ENCODE measurements at regions not wholly inside any gene's neighbourhood (a gene's known extent, or its start where the extent isn't known, plus 50 kb on each side); places are given as distances from the start of the nearest gene placed in this dataset.

DNA sequence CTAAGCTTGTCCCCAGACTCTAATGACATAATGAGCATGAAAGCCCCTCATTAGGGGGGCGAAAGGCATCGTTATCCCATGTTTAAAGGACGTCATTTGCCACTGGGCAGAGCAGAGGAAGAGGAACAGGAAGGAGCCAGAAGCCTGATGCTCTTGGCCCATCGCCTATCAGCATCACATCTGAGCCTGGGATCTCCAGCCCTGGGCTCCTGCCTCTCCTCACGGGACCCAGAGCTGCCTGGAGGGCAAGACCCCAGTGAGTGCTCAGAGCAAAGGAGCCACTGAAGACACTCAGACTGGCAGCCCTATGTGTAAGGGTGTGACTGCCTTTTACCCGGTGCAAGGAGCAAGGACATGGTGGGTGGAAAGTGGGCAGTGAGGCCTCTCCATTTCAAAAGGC lies 115.0 kb upstream of the ZNF507 start:
- no peak for DNase-seq

DNA sequence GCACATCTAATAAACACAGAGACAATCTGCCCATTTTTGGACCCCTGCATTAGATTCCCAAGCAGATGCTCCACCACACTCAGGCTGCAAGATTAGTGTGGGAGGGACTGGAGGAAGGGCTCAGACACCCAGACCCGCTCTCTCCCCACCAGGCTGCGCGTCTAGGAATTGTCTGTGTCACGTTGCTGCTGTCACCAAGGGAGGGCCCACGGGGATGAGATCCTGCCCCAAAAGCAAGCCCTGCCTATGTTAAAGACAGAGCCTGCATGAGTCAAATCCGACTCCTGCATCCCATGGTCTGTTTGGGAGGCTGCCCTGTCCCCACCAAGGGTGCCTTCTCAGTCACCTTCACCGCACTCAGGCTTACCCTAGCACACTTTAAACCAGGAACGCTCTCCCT lies 114.4 kb upstream of the ZNF507 start:
- DNase-seq, result no peak

DNA sequence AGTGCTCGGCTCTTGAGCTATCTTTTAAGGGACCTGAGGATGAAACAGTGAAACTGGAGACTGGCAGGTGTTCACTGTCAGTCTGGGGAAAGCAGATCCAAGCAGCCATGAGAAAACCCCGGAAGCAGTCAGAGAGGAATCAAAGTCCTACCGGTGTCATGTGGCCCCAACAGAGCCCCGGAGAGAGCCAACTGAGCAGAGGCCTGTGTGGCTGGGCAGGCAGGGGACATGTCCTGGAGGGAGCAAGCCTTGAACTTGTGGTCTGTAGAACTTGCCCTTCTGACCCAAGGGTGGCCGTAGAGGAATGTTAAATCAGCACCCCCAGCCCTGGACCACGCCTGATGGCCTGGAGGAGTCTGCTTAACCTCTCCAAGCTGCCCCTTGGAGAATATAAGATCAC lies 113.7 kb upstream of the ZNF507 start:
- DNase-seq, result no peak

DNA sequence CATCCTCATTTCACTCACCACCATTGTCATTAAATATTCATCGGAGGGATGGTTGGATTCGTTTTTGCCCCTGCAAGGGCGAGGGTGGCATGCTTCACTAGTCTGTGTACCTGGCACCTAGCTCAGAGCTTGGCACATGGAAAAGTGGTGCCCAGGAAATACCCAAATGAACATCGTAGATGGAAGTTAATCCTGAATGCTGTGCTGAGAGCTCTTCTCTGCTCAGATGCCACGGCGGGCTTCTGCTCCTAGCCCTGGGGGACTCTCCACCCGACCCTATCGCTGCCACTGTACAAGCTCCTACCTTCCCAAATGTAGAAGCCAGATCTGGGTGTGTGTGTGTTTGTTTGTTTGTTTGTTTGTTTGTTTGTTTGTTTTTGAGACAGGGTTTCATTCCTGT lies 113.0 kb upstream of the ZNF507 start:
- DNase-seq, result no peak

DNA sequence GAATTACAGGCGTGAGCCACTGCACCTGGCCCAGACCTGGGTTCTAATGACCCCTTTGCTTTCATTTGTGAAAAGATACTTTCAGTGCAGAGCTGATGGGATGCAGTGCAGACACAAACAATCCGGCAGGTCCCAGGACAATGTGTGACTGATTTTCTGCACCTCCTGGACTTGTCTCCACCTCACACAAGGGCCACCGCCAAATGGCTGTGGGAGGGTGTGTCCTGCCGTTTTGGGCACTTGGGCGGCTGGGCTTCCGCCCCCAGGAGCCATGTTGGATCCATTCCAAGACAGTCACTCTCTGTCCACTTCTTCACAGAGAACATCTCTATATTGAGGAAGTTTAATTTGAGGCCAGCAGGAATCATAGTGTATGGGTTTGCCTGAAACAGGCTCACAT lies 112.3 kb upstream of the ZNF507 start:
- no peak for DNase-seq

DNA sequence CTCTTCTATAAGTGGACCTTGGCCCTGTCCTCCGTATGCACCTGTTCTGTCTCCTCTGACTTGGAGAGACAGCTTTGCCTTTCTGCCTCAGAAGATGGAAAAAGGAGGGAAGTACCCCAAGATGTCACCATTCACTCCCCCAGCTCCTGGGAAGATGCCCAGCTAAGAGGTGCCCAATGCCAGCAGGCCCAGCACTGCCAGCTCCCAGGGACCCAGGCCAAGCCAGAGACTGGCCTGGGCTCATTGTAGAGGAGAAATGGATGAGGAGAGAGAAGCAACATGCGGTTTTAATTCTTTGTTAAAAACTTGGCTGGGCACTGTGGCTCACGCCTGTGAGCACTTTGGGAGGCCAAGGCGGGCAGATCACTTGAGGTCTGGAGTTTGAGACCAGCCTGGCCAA lies 111.5 kb upstream of the ZNF507 start:
- DNase-seq, result no peak

DNA sequence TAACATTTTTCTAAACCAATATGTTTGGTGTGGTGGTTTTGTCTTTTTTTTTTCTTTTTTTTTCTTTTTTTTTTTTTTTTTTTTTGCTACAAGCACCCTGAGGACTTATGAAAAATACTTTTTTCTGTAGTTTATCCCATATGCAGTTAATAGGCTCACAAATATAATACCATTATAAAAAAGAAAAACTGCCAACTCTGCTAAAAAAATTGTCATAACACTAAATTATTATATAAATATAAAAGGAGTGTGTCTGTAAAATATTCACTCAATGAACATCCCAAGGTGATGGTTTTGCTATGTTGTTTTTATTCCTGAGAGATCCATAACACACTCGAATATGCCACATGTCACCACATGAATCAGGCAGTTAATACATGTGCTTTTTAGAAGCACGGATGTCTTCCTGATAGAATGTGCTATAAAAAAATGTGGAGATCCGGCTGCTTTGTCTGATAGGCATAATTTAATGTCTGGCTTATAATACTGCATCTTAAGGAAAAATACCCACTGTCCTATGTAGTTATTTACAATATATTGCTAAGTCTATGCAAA lies 110.7 kb upstream of the ZNF507 start:
- DNase-seq, result no peak

DNA sequence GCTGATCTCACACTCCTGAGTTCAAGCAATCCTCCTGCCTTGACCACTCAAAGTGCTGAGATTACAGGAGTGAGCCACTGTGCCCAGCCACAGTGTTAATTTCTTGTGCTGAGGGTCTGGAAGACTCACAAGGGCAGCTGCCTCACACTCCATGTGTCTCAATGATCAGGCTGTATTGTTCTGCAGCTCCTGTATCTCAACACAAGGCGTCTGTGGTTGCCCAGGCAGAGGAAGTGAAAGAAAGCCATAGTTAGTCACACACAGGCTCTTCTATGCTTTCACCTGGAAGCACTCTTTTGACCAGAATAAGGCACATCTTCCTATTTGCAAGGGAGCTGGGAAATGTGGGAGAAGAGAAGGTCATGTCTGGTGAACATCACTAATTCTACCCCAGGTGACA lies 107.3 kb upstream of the ZNF507 start:
- no peak for DNase-seq

DNA sequence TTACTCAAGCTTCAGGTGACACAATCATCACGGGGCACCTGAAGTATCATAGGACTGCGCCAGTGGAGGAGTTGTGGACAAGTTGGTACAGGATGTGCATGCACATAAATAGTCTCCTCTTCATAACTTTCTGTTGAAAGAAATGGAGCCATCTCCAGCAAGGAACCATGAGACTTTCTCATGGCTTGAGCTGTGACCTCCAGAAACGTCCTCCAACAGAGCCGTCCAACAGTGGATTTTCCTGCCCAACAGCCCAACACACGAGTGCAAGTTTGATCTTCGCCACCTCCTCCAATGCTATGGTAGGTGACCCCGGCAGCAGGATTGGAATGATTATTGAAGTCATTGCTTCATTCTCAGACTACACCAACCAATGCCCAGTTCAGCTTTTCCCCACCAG lies 105.1 kb upstream of the ZNF507 start:
- DNase-seq, result no peak

DNA sequence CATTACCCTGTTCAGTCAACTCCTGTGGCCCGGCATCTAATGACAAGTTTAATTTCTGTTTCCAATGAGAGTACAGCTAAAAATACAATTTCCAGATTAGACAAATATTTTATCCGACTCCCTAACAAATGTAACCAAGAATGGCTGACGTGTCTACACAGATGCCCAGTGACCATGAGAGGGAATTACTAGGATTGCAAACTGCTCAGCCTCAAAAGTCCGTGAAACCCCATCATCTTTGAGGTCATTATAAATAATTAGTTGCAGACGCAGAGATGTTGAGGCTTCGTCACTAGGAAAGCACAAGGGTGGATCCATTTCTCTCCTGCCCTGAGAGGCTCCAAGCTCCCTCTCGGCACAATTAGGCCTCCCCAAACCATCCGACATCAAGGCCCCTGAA lies 104.1 kb upstream of the ZNF507 start:
- DNase-seq, result no peak

DNA sequence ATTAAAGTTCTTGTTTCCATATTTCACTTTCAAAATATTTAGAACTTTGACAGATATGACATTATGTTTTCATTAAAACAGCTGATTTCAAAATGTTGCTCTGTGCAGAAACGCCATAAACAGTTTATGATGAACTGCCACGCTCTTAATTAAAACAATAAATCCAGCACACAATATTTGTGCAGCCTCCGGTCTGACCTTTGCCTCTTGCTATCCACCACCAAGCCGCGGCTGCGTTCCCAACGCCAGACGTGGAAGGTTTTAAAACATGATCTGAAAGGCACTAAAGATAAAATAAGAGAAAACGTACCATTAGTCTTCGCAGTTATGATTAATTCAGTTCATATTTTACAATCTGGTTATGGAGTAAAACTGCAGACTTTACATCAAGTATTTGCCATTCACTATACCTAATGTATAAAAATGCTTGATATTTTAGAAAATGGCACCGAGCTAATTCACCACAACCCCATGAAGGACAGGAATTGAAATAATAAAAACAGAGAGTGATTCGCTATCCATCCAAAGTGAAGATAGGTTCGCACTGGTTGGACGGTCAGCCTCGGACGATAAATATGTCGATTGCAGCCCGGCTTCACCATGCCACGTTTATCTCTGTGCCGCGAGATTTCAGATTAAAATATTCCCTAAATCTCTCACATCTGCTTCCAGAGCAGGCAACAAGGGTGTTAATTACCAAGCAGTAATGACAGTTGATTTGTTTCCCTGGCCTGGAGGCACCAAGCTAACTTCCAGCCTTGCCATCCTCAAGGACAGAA lies 103.3 kb upstream of the ZNF507 start:
- no peak for DNase-seq

DNA sequence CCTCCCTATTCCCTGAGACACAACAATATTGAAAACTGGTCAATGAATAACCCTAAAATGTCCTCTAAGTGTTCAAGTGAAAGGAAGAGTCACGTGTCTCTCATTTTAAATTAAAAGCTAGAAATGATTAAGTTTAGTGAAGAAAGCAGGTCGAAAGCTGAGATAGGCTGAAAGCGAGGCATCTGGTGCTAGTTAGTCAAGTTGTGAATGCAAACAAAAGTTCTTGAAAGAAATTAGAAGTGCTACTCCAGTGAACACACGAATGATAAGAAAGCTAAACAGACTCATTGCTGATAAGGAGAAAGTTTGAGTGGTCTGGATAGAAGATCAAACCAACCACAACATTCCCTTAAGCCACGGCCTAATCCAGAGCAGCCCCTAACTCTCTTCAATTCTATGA lies 99.4 kb upstream of the ZNF507 start:
- DNase-seq, result no peak

DNA sequence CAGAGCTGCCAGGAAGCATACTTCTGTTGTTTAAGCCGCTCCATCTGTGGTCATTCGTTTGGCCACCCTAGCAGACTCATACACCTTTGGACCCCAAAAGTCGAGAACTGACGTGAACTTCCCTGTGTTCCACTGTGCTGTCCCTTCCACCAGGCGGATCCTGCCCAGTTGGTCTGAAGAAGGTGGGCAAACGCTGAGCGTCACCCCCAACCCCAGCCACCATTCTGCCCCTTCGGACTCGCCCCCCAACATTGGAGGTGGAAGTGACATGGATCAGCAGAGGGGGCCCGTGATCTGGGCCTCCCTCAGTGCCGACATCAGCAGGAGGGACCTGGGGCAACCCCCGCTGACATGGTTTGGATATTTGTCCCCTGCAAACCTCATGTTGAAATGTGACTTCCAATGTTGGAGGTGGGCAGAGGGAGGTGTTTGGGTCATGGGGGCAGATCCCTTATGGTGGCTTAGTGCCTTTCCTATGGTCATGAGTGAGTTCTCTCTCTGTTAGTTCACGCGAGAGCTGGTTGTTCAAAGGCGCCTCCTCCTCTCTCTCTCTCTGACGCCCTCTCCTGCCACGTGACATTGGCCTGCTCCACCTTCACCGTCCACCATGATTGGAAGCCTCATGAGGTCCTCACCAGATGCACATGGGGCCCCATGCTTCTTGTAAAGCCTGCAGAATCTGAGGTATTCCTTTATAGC lies 93.6 kb upstream of the ZNF507 start:
- DNase-seq, result no peak

DNA sequence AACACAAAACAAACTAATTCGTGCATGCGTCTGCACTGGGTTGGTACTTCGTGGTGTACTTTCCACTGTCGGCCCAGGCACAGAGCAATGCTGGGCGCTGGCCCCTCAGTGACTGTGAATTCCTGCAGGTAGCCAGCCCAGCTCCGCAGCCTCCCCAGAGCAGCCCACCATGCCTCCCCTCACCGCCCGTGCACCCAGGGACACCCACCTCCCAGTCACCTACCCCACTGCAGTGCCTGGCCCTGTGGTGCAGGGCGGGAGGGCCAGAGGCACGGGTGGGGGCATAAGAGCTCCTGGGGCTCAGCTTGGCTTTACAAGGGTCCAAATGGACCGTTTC lies 93.1 kb upstream of the ZNF507 start:
- DNase-seq, result no peak

DNA sequence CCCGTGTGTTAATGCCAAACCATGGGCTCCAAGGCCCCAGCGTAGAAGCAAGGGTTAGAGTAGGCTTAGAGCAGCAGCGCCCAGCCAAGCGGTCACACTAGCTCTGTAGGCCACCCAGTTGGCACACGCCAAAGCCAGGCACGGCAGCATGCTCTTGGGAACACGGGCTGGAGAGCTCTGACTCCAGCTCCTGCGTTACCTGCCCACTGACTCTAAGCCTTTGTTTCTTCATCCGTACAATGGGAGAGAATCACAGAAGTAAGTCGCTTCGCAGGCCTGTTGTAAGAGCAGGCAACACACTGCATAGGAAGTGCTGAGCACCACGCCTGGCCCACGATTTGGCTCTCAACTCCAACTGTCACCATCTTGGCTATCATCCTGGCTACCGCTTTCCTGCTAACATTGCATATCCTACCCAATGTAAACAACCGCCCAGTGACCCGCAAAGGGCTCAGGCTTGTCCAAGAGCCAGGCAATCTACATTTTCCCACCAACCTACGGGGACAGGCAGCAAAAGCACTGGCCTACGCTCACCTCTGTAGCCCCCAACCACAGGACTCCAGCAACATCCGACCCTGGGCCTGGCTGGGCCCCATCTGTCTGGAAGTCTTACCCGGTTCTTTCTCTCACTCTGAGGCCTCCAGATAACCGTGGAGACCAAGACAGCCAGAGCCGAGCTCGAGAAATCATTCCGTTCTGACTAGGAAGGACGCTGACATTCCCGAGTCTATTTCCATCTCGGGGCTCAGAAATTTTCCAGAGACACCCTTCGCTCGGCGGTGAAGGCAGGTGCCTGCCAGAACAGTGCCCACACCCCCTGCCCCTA lies 91.5 kb upstream of the ZNF507 start:
- no peak for DNase-seq

DNA sequence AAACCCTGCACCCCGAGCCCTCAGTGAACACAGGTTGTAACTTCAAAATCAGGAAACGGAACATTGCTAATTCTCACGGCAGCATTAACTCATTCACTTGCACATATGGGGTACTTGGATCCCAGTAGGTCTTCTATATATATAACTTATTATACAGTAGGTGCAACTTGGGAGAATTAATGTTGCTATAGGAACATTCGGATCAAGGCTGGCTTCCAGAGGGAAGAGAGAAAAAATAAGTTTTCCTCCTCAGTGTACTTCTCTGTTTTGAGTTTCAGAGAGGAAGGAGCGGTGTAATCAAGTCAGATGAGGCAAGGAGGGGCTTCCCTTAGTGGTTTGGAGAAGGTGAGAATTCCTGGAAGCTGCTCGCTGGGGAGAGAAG lies 90.9 kb upstream of the ZNF507 start:
- DNase-seq, result no peak

DNA sequence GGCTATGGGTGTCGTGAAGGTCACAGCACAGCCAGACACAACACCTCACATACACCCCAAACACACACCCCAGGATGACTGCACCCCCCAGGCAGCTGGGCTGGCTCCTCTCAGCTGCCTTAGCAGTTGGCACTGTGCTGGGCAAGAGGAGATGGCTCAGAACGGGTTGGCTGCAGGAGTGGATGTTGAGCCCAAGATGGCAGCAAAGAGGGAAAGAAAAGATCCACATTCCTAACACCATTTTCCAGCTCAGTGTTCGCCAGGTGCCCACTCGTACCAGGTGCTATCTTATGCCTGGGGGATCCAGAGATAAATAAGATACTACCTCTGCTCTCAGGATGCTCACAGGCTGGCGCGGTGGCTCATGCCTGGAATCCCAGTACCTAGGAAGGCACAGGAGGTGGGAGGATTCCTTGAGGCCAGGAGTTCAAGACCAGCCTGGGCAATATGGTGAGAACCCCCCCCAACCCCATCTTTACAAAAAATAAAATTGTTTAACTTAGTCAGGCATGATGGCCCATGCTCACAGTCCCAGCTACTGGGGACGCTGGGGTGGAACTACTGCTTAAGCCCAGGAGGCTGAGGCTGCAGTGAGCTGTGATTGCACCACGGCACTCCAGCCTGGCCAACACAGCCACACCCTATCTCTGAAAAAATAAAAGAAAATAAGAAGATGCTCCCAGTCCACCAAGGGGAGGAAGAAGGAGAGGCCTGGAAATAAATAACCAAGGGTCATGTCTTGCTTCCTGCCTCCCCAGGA lies 89.7 kb upstream of the ZNF507 start:
- no peak for DNase-seq

DNA sequence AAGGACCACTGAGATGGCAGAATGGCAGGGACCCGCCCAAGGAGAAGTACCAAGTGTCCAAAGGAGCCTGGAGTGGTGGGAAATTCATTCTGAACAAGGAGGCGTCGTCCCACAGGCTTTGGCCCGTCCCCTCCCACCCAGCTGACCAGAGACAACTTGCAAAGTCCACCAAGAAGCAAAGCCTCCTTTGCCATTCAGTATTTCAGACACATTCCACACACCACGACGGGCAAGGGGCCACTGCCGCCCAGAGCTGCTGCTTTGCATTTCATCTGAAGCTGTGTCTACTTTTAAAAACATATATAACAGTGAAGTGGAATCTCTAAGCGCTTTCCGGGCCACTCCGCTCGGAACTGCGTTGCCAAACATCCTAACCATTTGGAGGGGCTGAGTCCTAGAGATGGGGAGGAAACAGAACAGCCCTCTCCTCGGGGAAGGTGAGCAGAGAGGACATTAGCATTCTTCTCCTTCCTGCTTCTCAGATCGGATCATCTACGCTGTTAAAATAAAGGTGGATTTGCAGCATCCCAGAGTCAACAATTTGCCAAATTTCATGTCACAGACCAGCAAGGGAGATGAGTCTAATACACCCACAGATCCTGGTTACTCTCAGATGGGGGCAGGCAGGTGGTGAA lies 89.0 kb upstream of the ZNF507 start:
- DNase-seq, result no peak

DNA sequence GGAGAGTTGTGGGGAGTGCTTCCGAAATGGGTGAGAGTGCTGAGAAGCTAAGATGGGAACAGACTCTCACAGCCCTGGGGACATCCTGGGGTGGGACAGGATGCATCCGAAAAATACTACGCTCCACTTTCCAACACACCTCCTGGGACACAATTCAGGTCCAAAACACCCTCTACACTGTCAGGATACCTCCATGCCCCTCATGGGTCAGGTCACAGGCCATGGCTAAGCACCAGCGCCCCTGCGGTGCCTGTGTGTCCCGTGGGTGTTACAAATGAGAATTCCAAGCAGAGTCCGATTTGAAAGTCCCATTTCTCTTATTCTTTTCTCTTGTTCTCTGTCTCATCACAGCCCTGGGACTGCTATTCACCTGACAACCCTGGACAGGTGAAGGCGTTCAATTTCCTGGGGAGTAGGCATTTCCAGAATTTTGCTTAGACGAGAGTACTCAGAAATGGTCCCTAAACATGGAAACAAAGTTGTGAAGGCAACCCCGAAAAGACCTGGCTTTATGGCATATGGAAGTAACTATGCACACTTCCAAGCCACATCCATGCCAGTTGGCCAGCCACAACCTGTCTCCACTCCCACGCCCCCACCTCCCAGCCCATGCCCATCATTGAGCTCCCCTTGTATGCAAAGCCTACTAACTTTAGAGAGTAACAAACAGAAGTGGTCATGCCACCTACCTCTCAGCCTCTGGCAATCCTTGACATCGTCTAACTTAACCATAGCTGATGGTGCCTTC lies 87.9 kb upstream of the ZNF507 start:
- DNase-seq, result no peak

DNA sequence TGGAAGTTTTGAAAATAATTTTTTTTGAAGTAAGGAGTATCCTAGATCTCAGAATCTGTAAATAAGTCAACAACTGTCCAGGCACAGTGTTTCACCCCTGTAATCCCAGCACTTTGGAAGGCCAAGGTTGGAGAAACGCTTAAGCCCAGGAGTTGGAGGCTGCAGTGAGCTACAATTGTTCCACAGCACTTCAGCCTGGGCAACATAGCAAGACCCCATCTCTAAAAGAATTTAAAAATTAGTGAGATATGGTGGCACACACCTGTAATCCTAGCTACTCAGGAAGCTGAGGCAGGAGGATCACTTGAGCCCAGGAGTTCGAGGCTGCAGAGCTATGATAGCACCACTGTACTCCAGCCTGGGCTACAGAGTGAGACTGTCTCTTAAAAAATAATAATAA lies 87.2 kb upstream of the ZNF507 start:
- DNase-seq, result no peak

DNA sequence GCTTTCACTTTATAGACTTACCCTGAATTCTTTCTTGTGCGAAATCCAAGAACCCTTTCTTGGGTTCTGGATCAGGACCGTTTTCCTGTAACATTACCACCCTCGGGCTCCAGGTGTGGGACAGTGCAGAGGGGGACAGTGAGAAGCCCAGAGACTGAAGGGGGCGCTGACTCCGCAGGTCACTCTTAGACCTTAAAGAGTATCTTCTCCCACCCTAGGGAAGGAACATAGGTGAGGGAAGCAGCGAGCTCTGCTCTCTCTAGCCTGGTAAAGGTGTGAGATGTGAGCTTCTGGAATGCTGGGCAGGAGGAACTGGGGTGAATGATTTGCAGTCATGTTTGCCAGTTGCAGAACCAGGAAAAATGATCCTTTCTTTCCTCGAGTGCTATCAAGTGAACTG lies 80.8 kb upstream of the ZNF507 start:
- DNase-seq, result no peak

DNA sequence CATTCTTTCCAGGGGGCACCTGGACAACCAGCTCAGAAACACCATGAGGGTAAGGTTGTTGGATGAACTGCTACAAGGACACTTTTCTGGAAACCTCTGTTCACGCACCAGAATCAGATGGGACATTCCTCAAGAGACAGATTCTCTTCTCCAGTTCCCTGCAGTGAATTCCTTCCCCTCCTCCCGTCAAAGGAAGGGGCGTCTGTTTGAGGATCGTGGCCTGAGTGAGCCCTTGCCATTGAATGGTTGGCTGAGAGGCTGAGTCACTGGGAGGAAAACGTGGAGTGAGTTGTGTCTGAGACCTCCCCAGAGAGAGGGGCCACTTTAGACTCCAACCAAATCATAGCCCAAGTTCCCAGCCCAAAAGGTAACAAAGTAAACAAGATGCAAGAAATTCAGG lies 79.4 kb upstream of the ZNF507 start:
- no peak for DNase-seq

Measured in activated CD4-positive, alpha-beta T cell treated with anti-CD3 and anti-CD28 coated beads, Interleukin-2, amount 50 U/mL, for 1 hour (primary cell).